HL-60 (cell line): ENCODE measurements at regions not wholly inside any gene's neighbourhood (a gene's known extent, or its start where the extent isn't known, plus 50 kb on each side); places are given as distances from the start of the nearest gene placed in this dataset.

ENCODE experiments used
- DNase-seq, 2 experiments: peaks; one replicate each; pipeline ENCODE4 v3.0.0-alpha.2; 2010 to 2020; ENCODE audit warnings: low read depth in 1 of 2, low spot score in 1 of 2
- H3K27ac ChIP-seq: fragments of 250-450 bp; sonication (Bioruptor Pico); replicated peaks from 2 replicates; pipeline ENCODE4 v1.5.1; 2020; ENCODE audit warnings: mild to moderate bottlenecking, moderate library complexity
- H3K27me3 ChIP-seq: fragments of 250-450 bp; sonication (Bioruptor Pico); 2 replicates; pipeline ENCODE4 v1.5.1; 2021; ENCODE audit warnings: mild to moderate bottlenecking, moderate library complexity; ENCODE audit not compliant: insufficient read depth, poor library complexity, severe bottlenecking
- H3K4me3 ChIP-seq: replicated peaks from 2 replicates; pipeline ENCODE4 v1.5.1; 2011; ENCODE audit warnings: mild to moderate bottlenecking, control low read depth, low read length; ENCODE audit not compliant: insufficient read depth
- CTCF ChIP-seq: IDR thresholded peaks from one replicate; pipeline ENCODE4 v1.5.1; 2011; ENCODE audit warnings: low read length, control low read depth, inconsistent platforms; ENCODE audit not compliant: insufficient read depth
- GABPA ChIP-seq: IDR thresholded peaks from 2 replicates; pipeline ENCODE4 v1.6.1; 2012; ENCODE audit warnings: low read depth
- POLR2AphosphoS5 ChIP-seq: IDR thresholded peaks from 2 replicates; pipeline ENCODE4 v1.6.1; 2012; ENCODE audit warnings: low read depth
- REST ChIP-seq: IDR thresholded peaks from 2 replicates; pipeline ENCODE4 v1.6.1; 2012; ENCODE audit warnings: low read depth; ENCODE audit not compliant: insufficient replicate concordance
- SPI1 ChIP-seq: IDR thresholded peaks from 2 replicates; pipeline ENCODE4 v1.6.1; 2012; ENCODE audit warnings: low read depth, mild to moderate bottlenecking, borderline replicate concordance

GRCh38 chr14:55500219-55500701 is 59.8 kb upstream of the TBPL2 start:
- TF ChIP-seq POLR2AphosphoS5 (no peak), REST (no peak), SPI1 (no peak), CTCF (no peak), GABPA (no peak)
- no peak for DNase-seq
- H3K27me3 ChIP-seq: no peaks in the 10 kb centered on the region
- H3K4me3 ChIP-seq: no peak overlapping the region
- H3K27ac ChIP-seq: no peak overlapping the region

GRCh38 chr14:55500708-55501107 is 60.3 kb upstream of the TBPL2 start:
- DNase-seq: no peak
- H3K4me3 ChIP-seq: no peak overlapping the region
- H3K27ac ChIP-seq: no peak overlapping the region
- H3K27me3 ChIP-seq: no peaks in the 10 kb centered on the region
- TF ChIP-seq CTCF (no peak), REST (no peak), SPI1 (no peak), GABPA (no peak), POLR2AphosphoS5 (no peak)

GRCh38 chr14:55502746-55503284 is 62.4 kb upstream of the TBPL2 start:
- no peak overlapping the region for H3K27ac ChIP-seq
- no peak for TF ChIP-seq GABPA
- no peak for TF ChIP-seq SPI1
- no peak for TF ChIP-seq REST
- TF ChIP-seq CTCF: no peak
- no peak for TF ChIP-seq POLR2AphosphoS5
- H3K4me3 ChIP-seq: no peak overlapping the region
- no peaks in the 10 kb centered on the region for H3K27me3 ChIP-seq
- DNase-seq: no peak
